HG03103 (cell line): ENCODE measurements at regions not wholly inside any gene's neighbourhood (a gene's known extent, or its start where the extent isn't known, plus 50 kb on each side); places are given as distances from the start of the nearest gene placed in this dataset.
"Not testable (repeated sequence)": the region's sequence is repeated elsewhere in the genome, so short reads cannot be mapped to it uniquely, and the experiment has no call there.

Experiments used
- ATAC-seq: cut with Tn5 transposase; IDR thresholded peaks from one replicate; pipeline ENCODE4 v1.9.1; 2021; ENCODE audit warnings: low read depth; ENCODE audit not compliant: unreplicated experiment

- ATAC-seq: no peak
These were observed 730.9 kb downstream of the STPG2 start for GRCh38 chr4:97412331-97412730.

GRCh38 chr4:97414161-97414560 is 729.1 kb downstream of the STPG2 start:
- no peak for ATAC-seq

GRCh38 chr4:97432551-97432950 is 710.7 kb downstream of the STPG2 start:
- ATAC-seq: no peak

GRCh38 chr4:97437998-97438705 is 705.1 kb downstream of the STPG2 start:
- not testable (repeated sequence) for ATAC-seq

- no peak for ATAC-seq
These were observed 690.1 kb downstream of the STPG2 start for GRCh38 chr4:97453186-97453585.

GRCh38 chr4:97457253-97457652 is 686.0 kb downstream of the STPG2 start:
- ATAC-seq: no peak

GRCh38 chr4:97468272-97468671 is 675.0 kb downstream of the STPG2 start:
- no peak for ATAC-seq

GRCh38 chr4:97475621-97476020 is 667.7 kb downstream of the STPG2 start:
- ATAC-seq: no peak

- no peak for ATAC-seq
These were observed 665.3 kb downstream of the STPG2 start for GRCh38 chr4:97477974-97478373.

GRCh38 chr4:97479388-97479787 is 663.9 kb downstream of the STPG2 start:
- no peak for ATAC-seq

- no peak for ATAC-seq
These were observed 651.4 kb downstream of the STPG2 start for GRCh38 chr4:97491856-97492255.

- ATAC-seq: no peak
These were observed 649.3 kb downstream of the STPG2 start for GRCh38 chr4:97493815-97494518.

GRCh38 chr4:97496298-97496873 is 646.9 kb downstream of the STPG2 start:
- no peak for ATAC-seq

GRCh38 chr4:97498875-97499274 is 644.4 kb downstream of the STPG2 start:
- ATAC-seq: no peak

- ATAC-seq: peak; percentile 96
These were observed 642.9 kb downstream of the STPG2 start for GRCh38 chr4:97500423-97500822.

- ATAC-seq: no peak
These were observed 638.6 kb downstream of the STPG2 start for GRCh38 chr4:97504713-97505112.

- no peak for ATAC-seq
These were observed 635.6 kb downstream of the STPG2 start for GRCh38 chr4:97507587-97508245.
